H4 (cell line): ENCODE measurements at regions not wholly inside any gene's neighbourhood (a gene's known extent, or its start where the extent isn't known, plus 50 kb on each side); places are given as distances from the start of the nearest gene placed in this dataset.

Source experiments
- DNase-seq: peaks from one replicate; pipeline ENCODE4 v3.0.0-alpha.2; 2015; ENCODE audit warnings: low spot score

DNA sequence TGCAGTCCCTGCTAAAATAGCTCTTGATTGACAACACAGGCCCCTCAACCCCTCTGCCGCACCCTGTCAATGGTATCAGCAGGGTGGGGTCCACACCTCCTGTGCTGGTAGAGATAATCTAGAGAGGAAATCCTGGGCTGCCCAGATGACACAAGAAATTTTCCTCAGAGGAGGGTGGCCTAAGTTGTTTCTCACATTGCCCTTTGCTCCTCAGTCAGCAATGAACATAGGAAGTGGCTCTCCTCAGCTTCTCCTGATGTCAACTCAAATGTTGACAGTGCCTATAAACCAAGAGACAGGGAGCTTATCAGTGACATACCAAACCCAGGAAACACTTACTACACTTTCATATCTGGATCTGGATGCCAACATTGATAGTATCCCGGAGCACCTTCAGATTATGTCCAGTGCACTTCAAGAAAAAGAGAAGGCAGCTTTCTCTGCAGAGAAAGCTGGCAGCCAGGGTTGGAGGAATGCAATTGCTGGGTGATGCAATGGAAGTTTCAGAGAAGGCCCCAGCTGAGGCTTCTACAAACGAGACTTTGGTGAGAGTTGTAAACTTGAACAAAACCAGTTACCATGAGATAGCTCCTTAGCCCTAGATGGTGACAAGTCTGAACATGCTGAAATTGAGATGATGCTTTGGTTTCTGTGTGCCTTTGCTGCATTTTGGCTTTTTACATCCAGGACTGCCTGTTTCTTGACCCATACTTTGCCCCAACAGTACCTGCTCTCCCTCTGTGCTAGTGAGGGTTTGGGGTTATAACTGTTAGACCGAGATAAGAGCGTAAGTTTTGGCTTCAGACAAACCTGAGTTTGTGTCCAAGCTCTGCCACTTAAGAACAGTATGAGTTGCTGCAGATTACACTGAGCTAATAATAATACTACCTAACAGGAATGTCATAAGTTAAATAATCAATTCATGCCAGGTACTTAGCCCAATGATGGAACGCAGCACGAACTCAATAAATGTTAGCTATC lies 183.5 kb downstream of the NUAK1 start:
- DNase-seq: no peak

DNA sequence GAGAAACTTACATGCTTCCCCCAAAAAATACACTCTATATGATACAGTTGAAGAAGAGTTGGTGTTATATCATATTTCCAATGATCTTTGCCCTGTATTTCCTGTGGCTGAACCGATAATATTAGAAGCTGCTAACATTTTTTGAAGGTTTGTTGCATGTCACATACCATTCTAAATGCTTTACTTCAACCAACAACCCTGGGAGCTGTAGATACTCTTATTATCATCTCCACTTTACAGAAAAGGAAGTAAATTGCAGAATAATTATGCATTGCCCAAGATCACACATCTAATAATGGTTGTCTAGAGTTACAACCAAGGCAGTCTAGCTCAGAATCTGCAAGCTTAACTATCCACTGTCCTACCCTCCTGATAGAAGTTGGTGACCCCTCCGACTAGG lies 182.8 kb downstream of the NUAK1 start:
- DNase-seq: no peak

DNA sequence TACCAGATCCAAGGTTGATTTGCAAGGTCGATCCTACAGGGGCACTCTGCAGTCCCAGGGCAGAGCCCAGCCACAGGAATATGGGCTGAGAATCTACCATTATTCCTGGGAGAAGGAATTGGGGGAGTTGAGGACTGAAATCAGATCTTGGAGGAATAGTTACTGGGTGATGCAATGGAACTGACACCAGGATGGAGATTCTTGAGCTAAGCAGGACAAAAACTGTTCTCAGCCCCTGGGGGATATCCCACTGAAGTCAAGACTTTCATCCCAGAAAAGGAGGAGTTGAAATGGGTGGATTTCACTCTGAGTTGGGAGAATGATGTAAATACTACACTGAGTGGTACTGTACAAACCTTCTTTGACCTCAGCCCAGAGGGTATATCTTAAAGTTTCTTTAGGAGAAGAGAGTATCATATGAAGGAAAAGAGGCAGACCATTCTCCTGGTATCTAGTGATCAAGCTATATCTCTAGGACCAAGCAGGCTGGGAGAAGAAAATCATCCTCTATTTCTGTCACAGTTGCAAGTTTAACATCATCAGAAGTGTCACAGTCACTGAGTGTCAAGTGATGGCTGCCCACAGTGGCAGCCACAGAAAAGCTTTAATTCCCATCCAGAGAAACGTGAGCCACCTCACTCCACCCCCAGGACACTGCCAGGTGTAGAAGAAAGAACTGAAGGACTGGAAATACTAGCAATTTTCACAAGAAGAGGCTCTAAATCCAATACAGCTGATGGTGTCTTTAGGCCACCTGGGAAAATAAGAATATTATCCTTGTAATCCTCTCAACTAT lies 181.9 kb downstream of the NUAK1 start:
- no peak for DNase-seq

- no peak for DNase-seq
Observed at GRCh38 chr12:105960319-105961083, 178.3 kb downstream of the NUAK1 start.

GRCh38 chr12:105961821-105962671 lies 176.7 kb downstream of the NUAK1 start:
- DNase-seq: no peak

DNA sequence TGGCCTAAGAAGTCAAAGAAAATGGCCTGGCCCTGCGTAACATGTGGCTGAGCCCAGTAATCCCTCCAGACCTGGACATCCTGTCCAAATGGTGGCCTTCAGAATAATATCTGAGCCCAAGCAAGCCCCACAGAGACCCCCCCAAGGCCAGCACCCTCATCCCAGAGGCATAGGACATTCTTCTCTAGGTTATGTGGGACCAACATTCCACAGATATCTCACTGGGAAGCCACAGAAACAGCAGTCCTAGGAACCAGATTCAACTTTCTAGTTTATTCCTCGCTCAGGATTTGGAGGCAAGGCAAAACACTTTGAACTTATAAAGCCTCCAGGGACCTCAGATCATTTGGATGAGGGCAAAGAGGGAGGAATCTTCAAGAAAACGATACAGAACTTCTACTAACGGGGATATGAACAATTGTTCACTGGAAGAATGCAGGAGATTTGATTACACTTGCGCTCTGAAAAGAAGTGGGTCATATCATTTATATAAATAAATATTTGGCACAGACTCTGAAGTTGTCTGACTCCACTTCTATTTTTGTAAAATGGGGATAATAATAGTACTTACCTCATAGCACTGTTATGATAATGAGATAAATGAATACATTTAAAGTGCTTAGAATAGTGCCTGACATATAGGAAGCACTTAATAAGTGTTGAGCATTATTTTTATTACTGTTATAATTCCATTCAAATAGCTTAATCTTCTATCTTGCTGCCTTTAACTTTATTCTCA lies 171.5 kb downstream of the NUAK1 start:
- DNase-seq: no peak

DNA sequence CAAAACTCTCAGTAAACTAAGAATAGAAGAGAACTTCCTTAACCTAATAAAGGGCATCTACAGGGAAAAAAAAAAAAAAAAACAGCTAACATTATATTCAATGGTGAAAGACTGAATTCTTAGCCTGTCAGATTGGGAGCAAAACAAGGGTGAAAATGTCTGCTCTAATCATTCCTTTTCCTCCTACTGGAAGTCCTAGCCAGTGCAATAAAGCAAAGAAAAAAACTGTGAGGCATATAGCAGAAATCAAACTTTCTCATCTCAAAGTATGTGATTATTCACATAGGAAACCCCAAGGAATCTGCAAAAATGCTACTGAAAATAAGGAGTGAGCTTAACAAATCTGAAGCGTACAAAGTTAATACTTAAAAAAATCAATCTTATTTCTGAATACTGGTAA lies 170.7 kb downstream of the NUAK1 start:
- no peak for DNase-seq

DNA sequence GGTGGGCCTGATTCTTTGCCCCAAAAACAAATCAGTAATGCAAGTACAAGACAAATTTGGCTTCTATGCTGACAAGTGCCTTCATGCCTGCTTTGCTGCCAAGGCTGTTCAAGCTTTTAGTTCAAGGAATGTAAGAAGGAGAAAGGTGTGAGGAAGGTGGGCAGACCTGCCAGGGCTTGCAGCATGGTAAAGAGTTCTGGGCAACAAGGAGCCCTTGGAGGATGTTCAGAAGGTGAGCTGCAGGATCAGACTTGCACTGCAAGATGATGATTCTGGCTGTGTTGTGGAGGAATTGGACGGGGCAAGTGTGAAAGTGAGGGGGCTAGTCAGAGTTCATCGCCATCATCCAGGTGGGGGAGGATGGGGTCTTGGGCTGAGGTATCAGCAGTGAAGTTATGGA lies 167.9 kb downstream of the NUAK1 start:
- DNase-seq: no peak

- DNase-seq: no peak
Observed at GRCh38 chr12:105974738-105975137, 164.0 kb downstream of the NUAK1 start.

DNA sequence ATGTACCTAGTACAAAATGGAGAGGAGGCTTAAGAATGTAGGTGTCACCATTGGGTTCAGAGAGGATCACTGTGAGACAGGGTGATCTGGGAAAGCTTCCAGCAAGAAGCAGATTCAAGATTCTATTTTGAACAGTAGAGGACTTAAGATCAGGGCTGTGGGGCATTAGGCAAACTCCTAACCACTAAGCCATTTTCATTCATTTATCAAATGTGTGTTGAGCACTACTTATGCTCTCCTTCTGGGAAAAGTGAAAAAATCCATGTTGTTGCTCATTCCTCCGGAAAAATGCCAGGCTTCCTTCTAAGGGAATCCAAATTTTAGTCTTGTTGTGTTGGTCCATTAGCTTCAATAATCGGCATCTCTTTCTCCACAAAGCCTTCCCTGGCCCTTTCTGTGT lies 163.4 kb downstream of the NUAK1 start:
- DNase-seq: no peak

DNA sequence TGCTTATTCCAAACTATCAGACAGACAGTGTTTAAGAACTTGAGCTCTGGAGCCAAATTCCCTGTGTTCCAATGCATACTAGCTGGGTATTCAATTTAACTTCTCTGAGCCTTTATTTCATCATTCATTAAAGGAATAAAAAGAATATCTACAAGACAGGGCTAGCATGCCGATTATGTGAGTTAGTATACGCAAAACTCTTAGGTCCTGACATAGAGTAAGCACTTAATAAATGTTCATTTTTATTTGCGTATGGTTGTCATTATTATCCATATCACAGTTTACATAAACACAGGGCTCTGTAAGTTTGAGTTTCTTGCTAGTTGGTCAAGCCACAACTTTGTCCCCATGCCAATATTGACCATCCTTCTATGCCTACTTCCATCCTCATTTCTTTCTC lies 161.5 kb downstream of the NUAK1 start:
- no peak for DNase-seq

GRCh38 chr12:105977652-105978051 lies 161.1 kb downstream of the NUAK1 start:
- DNase-seq: no peak

DNA sequence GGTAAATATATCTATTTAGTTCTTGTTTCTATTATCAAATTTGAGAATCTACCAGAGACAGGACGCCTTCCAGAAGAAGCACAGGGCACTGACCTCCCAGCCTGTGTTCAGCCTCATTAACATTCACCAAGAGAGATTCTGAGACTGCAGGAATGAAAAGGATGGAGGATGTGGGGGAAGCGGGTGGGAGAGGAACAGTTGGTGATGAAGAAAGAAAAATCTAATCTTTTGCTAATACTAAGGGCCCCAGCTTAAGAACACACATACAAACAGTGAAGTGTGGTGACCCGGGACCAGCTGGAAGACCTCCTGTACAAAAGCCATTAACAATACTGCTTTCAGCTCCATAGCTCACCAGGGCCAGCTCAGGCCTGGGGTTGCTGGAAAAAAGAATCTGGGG lies 160.5 kb downstream of the NUAK1 start:
- DNase-seq: no peak

GRCh38 chr12:105978686-105979085 lies 160.1 kb downstream of the NUAK1 start:
- DNase-seq: peak; percentile 45

- no peak for DNase-seq
Observed at GRCh38 chr12:105980085-105980484, 158.7 kb downstream of the NUAK1 start.

DNA sequence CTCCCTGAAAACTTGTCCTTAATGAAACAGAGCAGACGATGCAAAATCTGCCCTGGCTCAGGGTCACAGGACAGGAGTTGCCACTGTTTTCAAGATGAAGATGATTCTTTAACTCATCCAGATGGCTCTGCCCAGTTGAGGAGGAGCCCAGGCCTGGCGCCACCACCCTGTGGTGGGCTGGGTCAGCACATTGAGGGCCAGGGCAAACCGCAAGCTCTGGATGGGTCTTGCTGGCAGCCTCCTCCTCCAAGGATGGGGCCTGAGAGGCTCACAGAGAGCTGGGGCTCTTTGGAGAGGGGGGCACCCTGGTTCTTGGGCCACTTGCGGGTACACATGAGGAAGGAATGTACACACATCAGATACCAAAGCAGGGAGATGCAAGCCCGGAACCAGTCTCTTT lies 158.2 kb downstream of the NUAK1 start:
- DNase-seq: no peak

GRCh38 chr12:105982022-105982421 lies 156.7 kb downstream of the NUAK1 start:
- no peak for DNase-seq

- peak; percentile 56 for DNase-seq
Observed at GRCh38 chr12:105983622-105984320, 155.0 kb downstream of the NUAK1 start.

- DNase-seq: no peak
Observed at GRCh38 chr12:105985383-105985782, 153.4 kb downstream of the NUAK1 start.
